OCI-LY1 (cell line): ENCODE measurements at regions not wholly inside any gene's neighbourhood (a gene's known extent, or its start where the extent isn't known, plus 50 kb on each side); places are given as distances from the start of the nearest gene placed in this dataset.

Experiments used
- EZH2 ChIP-seq: fragments of 200-600 bp; sonication (generic), shearing (Covaris generic); IDR thresholded peaks from 2 replicates; pipeline ENCODE4 v1.8.0; 2017; ENCODE audit warnings: borderline replicate concordance, mixed run types, mild to moderate bottlenecking, antibody characterized with exemption, low read length, moderate library complexity, mixed read lengths
- TF ChIP-seq, protein P1 (sequence below): fragments of 200-600 bp; sonication (generic), shearing (Covaris generic); IDR thresholded peaks from 2 replicates; pipeline ENCODE4 v1.5.1; 2017; ENCODE audit warnings: mild to moderate bottlenecking, antibody characterized with exemption, low read length, moderate library complexity, mixed read lengths

DNA sequence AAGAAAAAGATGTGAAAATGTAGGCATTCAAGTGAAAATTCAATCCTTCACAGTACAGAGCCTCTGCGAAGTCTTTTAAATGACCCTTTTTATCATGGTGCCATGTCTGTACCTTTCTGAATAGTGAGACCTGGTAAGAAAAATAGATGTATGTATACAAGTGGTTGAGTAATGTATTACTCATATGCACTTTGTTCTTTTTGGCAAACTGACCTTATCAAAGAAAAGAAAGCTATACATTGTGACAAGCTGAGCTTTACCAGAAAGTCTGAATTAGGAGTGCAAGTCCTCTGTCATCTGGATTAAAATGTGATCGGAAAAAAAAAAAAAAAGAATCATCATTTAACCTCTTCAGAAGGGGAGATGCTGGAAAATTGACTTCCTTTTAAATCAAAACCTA, 356.4 kb upstream of the CCNH start:
- TF ChIP-seq, protein P1, sequence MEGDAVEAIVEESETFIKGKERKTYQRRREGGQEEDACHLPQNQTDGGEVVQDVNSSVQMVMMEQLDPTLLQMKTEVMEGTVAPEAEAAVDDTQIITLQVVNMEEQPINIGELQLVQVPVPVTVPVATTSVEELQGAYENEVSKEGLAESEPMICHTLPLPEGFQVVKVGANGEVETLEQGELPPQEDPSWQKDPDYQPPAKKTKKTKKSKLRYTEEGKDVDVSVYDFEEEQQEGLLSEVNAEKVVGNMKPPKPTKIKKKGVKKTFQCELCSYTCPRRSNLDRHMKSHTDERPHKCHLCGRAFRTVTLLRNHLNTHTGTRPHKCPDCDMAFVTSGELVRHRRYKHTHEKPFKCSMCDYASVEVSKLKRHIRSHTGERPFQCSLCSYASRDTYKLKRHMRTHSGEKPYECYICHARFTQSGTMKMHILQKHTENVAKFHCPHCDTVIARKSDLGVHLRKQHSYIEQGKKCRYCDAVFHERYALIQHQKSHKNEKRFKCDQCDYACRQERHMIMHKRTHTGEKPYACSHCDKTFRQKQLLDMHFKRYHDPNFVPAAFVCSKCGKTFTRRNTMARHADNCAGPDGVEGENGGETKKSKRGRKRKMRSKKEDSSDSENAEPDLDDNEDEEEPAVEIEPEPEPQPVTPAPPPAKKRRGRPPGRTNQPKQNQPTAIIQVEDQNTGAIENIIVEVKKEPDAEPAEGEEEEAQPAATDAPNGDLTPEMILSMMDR, result no peak
- TF ChIP-seq EZH2, result no peak
